IMR-90 (cell line): ENCODE measurements at regions not wholly inside any gene's neighbourhood (a gene's known extent, or its start where the extent isn't known, plus 50 kb on each side); places are given as distances from the start of the nearest gene placed in this dataset.

ENCODE experiments used
- ATAC-seq: fragments of 200-7000 bp; cut with Tn5 transposase; 2 replicates; pipeline ENCODE4 v1.9.1; 2020; ENCODE audit warnings: low read depth, mild to moderate bottlenecking, moderate library complexity
- BruUV-seq: library from RNA; stranded (reverse); fragments of 400-500 nt; replicated peaks from 2 replicates; lab custom pipeline; 2021; lab: Mats Ljungman, UMichigan
- CTCF ChIA-PET: fragments of 300-600 bp; formaldehyde crosslinking; extraction: SDS; loops from one replicate; lab custom pipeline; 2021; ENCODE audit warnings: antibody characterized with exemption; lab: Yijun Ruan, JAX
- POLR2A ChIA-PET: fragments of 300-600 bp; sonication (Branson Sonifier 250); formaldehyde crosslinking; loops from one replicate; lab custom pipeline; 2022; ENCODE audit warnings: antibody characterized with exemption; ENCODE audit not compliant: unreplicated experiment; lab: Charles Lee
- DNase-seq: peaks from one replicate; pipeline ENCODE4 v3.0.0; 2013
- H2AFZ ChIP-seq: replicated peaks from 2 replicates; pipeline ENCODE3; 2013; ENCODE audit warnings: low read length, mild to moderate bottlenecking; ENCODE audit not compliant: poor library complexity
- H2AK5ac ChIP-seq: 2 replicates; pipeline ENCODE4 v1.6.1; 2013; ENCODE audit warnings: low read depth, low read length, inconsistent platforms
- H2AK9ac ChIP-seq: replicated peaks from 2 replicates; pipeline ENCODE3; 2013; ENCODE audit warnings: mild to moderate bottlenecking, low read depth, low read length, moderate library complexity; ENCODE audit not compliant: poor library complexity
- H2BK120ac ChIP-seq: 2 replicates; pipeline ENCODE4 v1.6.1; 2013; ENCODE audit warnings: low read depth, low read length, inconsistent platforms
- H2BK15ac ChIP-seq: 3 replicates; pipeline ENCODE4 v1.6.1; 2013; ENCODE audit warnings: low read depth, low read length, inconsistent platforms
- H2BK20ac ChIP-seq: 2 replicates; pipeline ENCODE4 v1.6.1; 2013; ENCODE audit warnings: low read depth, mild to moderate bottlenecking, inconsistent platforms, low read length, moderate library complexity
- H2BK5ac ChIP-seq: 2 replicates; pipeline ENCODE4 v1.6.1; 2013; ENCODE audit warnings: mild to moderate bottlenecking, low read depth, low read length, inconsistent platforms; ENCODE audit not compliant: poor library complexity, severe bottlenecking
- H3K14ac ChIP-seq: replicated peaks from 2 replicates; pipeline ENCODE4 v1.6.1; 2013; ENCODE audit warnings: low read depth, low read length, inconsistent platforms
- H3K18ac ChIP-seq: 2 replicates; pipeline ENCODE4 v1.6.1; 2013; ENCODE audit warnings: low read depth, low read length, control low read depth
- H3K23ac ChIP-seq: 2 replicates; pipeline ENCODE4 v1.6.1; 2013; ENCODE audit warnings: low read depth, low read length, inconsistent platforms
- H3K27ac ChIP-seq: 2 replicates; pipeline ENCODE4 v1.5.1; 2013; ENCODE audit warnings: mild to moderate bottlenecking, control low read depth, low read length; ENCODE audit not compliant: insufficient read depth
- H3K27me3 ChIP-seq: 2 replicates; pipeline ENCODE4 v1.6.1; 2013; ENCODE audit warnings: low read length; ENCODE audit not compliant: control insufficient read depth, insufficient read depth
- H3K36me3 ChIP-seq: 2 replicates; pipeline ENCODE4 v1.6.1; 2013; ENCODE audit warnings: low read length, mixed read lengths; ENCODE audit not compliant: control insufficient read depth, insufficient read depth
- H3K4ac ChIP-seq: 2 replicates; pipeline ENCODE4 v1.6.1; 2013; ENCODE audit warnings: low read depth, low read length, inconsistent platforms
- H3K4me1 ChIP-seq: 2 replicates; pipeline ENCODE4 v1.6.1; 2013; ENCODE audit warnings: low read length, mixed read lengths; ENCODE audit not compliant: control insufficient read depth, insufficient read depth
- H3K4me2 ChIP-seq: 2 replicates; pipeline ENCODE4 v1.6.1; 2013; ENCODE audit warnings: low read depth, mild to moderate bottlenecking, control low read depth, low read length, moderate library complexity
- H3K4me3 ChIP-seq: 2 replicates; pipeline ENCODE4 v1.5.1; 2013; ENCODE audit warnings: low read depth, mild to moderate bottlenecking, control low read depth, low read length, moderate library complexity; ENCODE audit not compliant: insufficient read depth
- H3K56ac ChIP-seq: 2 replicates; pipeline ENCODE4 v1.6.1; 2013; ENCODE audit warnings: low read length, inconsistent platforms; ENCODE audit not compliant: insufficient read depth; ENCODE audit errors: extremely low read depth
- H3K79me1 ChIP-seq, 2 experiments: 2 replicates each; pipeline ENCODE4 v1.6.1; 2013; ENCODE audit warnings: low read length in 2 of 2, inconsistent platforms in 1 of 2, low read depth in 1 of 2
- H3K9ac ChIP-seq: 2 replicates; pipeline ENCODE4 v1.6.1; 2013; ENCODE audit warnings: low read depth, low read length, control low read depth
- H3K9me1 ChIP-seq: 2 replicates; pipeline ENCODE4 v1.6.1; 2013; ENCODE audit warnings: low read length, inconsistent platforms; ENCODE audit not compliant: insufficient read depth
- H3K9me3 ChIP-seq: 2 replicates; pipeline ENCODE4 v1.6.1; 2013; ENCODE audit warnings: low read length; ENCODE audit not compliant: control insufficient read depth, insufficient read depth
- H4K20me1 ChIP-seq: 2 replicates; pipeline ENCODE4 v1.6.1; 2013; ENCODE audit warnings: low read length, inconsistent platforms; ENCODE audit not compliant: insufficient read depth
- H4K5ac ChIP-seq: 2 replicates; pipeline ENCODE4 v1.6.1; 2013; ENCODE audit warnings: mild to moderate bottlenecking, low read depth, low read length, control low read depth
- H4K8ac ChIP-seq, 2 experiments: 2 replicates each; pipeline ENCODE4 v1.6.1; 2013; ENCODE audit warnings: low read depth in 2 of 2, low read length in 2 of 2, control low read depth in 1 of 2, inconsistent platforms in 1 of 2
- H4K91ac ChIP-seq: 2 replicates; pipeline ENCODE4 v1.6.1; 2013; ENCODE audit warnings: low read depth, low read length, inconsistent platforms; ENCODE audit not compliant: insufficient read depth
- CEBPB ChIP-seq: IDR thresholded peaks from 2 replicates; pipeline ENCODE4 v1.6.1; 2012; ENCODE audit warnings: low read depth, low read length, improper control_type of control experiment
- CHD1 ChIP-seq: IDR thresholded peaks from 2 replicates; pipeline ENCODE4 v1.6.1; 2012; ENCODE audit warnings: low read depth, low read length, improper control_type of control experiment
- FOS ChIP-seq: fragments of 150-350 bp; IDR thresholded peaks from 2 replicates; pipeline ENCODE4 v1.6.1; 2016; ENCODE audit warnings: low read depth, low read length
- MAZ ChIP-seq: IDR thresholded peaks from 2 replicates; pipeline ENCODE4 v1.6.1; 2012; ENCODE audit warnings: low read depth, mild to moderate bottlenecking, low read length, improper control_type of control experiment, moderate library complexity, borderline replicate concordance
- NFE2L2 ChIP-seq: fragments of 150-350 bp; IDR thresholded peaks from 2 replicates; pipeline ENCODE4 v1.6.1; 2016; ENCODE audit warnings: low read depth, mild to moderate bottlenecking, low read length
- RAD21 ChIP-seq: IDR thresholded peaks from 2 replicates; pipeline ENCODE4 v1.6.1; 2012; ENCODE audit warnings: low read length, improper control_type of control experiment
- RCOR1 ChIP-seq: IDR thresholded peaks from 2 replicates; pipeline ENCODE4 v1.6.1; 2012; ENCODE audit warnings: mild to moderate bottlenecking, low read length, improper control_type of control experiment; ENCODE audit not compliant: insufficient replicate concordance
- RFX5 ChIP-seq: IDR thresholded peaks from 2 replicates; pipeline ENCODE4 v1.8.0; 2012; ENCODE audit warnings: low read depth, mild to moderate bottlenecking, low read length, moderate library complexity
- SMC3 ChIP-seq: fragments of 150-350 bp; IDR thresholded peaks from 2 replicates; pipeline ENCODE4 v1.6.1; 2016; ENCODE audit warnings: low read depth, mild to moderate bottlenecking, antibody characterized with exemption, low read length, moderate library complexity
- WGBS, 2 experiments: methylation state at CpG; one replicate each; pipeline versions ENCODE4 v1.1.5 to v1.1.7; 2013; ENCODE audit warnings: missing lambda C conversion rate in 2 of 2; ENCODE audit not compliant: insufficient read length in 1 of 2; ENCODE audit errors: extremely low coverage in 2 of 2; 5-methylcytosine and 5-hydroxymethylcytosine counted together
- dilution Hi-C: fragments of 300-500 bp; cut with HindIII; formaldehyde crosslinking; loops from one replicate; pipeline ENCODE4 v1.14.3; 2018; ENCODE audit warnings: low sequenced_read_pairs; ENCODE audit not compliant: unreplicated experiment
- in situ Hi-C: fragments of 300-500 bp; cut with MboI; formaldehyde crosslinking; loops from 3 replicates; pipeline ENCODE4 v1.14.3; 2019; ENCODE audit warnings: low sequenced_read_pairs, inconsistent platforms, mixed read lengths
- intact Hi-C: fragments of 100-400 bp; cut with micrococcal nuclease; formaldehyde crosslinking; loops from 2 replicates; pipeline ENCODE4 v1.10.0; 2022
- TF ChIP-seq, protein P1 (sequence below): fragments of 150-350 bp; IDR thresholded peaks from 2 replicates; pipeline ENCODE4 v1.6.1; 2016; ENCODE audit warnings: low read depth, mild to moderate bottlenecking, low read length, moderate library complexity, borderline replicate concordance

DNA sequence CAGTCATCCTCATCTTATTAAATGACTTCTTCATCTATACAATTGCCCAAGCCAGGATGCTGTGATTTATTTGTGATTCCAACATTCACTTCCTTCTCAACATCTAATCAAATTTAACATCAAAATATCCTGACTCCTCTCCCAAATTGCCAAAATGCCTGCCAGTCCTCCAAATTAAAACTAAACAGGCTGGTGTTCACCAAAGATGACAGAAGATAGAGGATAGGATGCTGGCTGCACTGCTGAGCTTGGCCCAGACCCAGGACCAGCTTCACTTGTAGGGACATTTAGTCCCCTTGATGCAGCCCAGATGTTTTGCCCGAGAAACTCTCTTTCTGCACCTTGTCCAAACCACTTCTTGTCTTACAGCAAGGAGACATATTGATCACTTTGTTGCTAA is 540.0 kb upstream of the CNTNAP5 start:
- ATAC-seq (no peak), DNase-seq (no peak)
- no peak overlapping the region for H4K91ac ChIP-seq
- no peaks in the 10 kb centered on the region for H3K36me3 ChIP-seq
- no peak overlapping the region for H3K4ac ChIP-seq
- POLR2A ChIA-PET, result no interaction called here
- no peaks in the 10 kb centered on the region for H3K27me3 ChIP-seq
- BruUV-seq, result no TSS peak
- H2AK5ac ChIP-seq, result no peak overlapping the region
- no peak overlapping the region for H2AFZ ChIP-seq
- TF ChIP-seq NFE2L2, result no peak
- TF ChIP-seq RCOR1, result no peak
- TF ChIP-seq RFX5, result no peak
- TF ChIP-seq CEBPB, result no peak
- TF ChIP-seq SMC3, result no peak
- no peak for TF ChIP-seq MAZ
- no peak for TF ChIP-seq FOS
- TF ChIP-seq, protein P1, sequence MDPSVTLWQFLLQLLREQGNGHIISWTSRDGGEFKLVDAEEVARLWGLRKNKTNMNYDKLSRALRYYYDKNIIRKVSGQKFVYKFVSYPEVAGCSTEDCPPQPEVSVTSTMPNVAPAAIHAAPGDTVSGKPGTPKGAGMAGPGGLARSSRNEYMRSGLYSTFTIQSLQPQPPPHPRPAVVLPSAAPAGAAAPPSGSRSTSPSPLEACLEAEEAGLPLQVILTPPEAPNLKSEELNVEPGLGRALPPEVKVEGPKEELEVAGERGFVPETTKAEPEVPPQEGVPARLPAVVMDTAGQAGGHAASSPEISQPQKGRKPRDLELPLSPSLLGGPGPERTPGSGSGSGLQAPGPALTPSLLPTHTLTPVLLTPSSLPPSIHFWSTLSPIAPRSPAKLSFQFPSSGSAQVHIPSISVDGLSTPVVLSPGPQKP, result no peak
- no peak for TF ChIP-seq CHD1
- no peak for TF ChIP-seq RAD21
- no peak overlapping the region for H3K23ac ChIP-seq
- no peak overlapping the region for H3K18ac ChIP-seq
- no peak overlapping the region for H2AK9ac ChIP-seq
- H3K56ac ChIP-seq, result no peak overlapping the region
- WGBS, 2 experiments, result no CpG with 5 or more reads among the region's 1 CpG
- H3K79me1 ChIP-seq, result no peaks in the 10 kb centered on the region
- no peak overlapping the region for H3K9ac ChIP-seq
- no peak overlapping the region for H2BK5ac ChIP-seq
- no peaks in the 10 kb centered on the region for H3K9me1 ChIP-seq
- CTCF ChIA-PET, result no interaction called here
- no peak overlapping the region for H4K5ac ChIP-seq
- no peak overlapping the region for H4K8ac ChIP-seq
- no peak overlapping the region for H3K27ac ChIP-seq
- H3K4me1 ChIP-seq, result no peaks in the 10 kb centered on the region
- intact Hi-C loops, result no loop called here
- H3K4me3 ChIP-seq, result no peak overlapping the region
- dilution Hi-C loops, result no loop called here
- no peak overlapping the region for H2BK15ac ChIP-seq
- H2BK120ac ChIP-seq, result no peak overlapping the region
- in situ Hi-C loops, result no loop called here
- H3K9me3 ChIP-seq, result peaks cover 6% of the 10 kb centered on the region
- H3K14ac ChIP-seq, result no peak overlapping the region
- H2BK20ac ChIP-seq, result no peak overlapping the region
- H3K4me2 ChIP-seq, result no peak overlapping the region
- no peaks in the 10 kb centered on the region for H4K20me1 ChIP-seq
